ENCODE measurements at regions not wholly inside any gene's neighbourhood (a gene's known extent, or its start where the extent isn't known, plus 50 kb on each side); places are given as distances from the start of the nearest gene placed in this dataset.

DNA sequence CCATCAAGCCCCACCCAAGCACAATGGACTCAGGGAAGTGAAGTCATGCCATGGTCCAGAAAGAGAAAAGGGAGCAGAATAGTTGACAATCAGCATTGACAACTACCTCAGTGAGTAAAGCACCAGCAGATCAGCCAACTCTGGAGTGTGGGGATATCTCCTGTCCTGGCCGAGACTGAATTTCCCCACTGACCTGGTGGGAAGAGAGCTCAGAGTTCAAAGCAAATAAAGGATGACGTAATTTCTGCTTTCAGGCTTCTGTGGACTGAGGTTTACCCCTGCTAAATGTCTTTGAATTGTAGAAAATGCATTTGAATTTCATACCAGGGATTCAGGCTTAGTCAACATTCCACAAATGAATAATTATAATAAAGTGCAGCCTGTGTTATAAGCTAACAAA is 152.9 kb downstream of the CBLN1 start:
- DNase-seq (ENCODE audit: low spot score): no peak

DNA sequence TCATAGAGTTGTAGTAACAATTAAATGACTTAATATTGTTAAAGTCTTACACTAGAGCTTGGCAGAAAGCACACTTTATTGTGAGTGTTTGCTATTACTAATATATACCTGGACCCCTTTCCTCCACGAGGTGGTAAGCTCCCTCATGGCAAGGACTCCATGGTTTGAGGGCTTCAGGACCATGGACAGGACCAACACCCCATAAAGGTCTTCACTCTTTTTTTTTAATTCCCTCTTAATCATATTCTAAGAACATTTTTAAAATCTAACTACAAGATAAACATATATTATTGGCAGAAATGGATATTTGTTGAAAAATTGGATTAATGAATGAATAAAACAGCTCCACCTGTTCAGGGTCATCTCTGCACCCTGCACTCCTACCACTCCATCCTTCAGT is 154.5 kb downstream of the CBLN1 start:
- DNase-seq (ENCODE audit: low spot score): no peak

DNA sequence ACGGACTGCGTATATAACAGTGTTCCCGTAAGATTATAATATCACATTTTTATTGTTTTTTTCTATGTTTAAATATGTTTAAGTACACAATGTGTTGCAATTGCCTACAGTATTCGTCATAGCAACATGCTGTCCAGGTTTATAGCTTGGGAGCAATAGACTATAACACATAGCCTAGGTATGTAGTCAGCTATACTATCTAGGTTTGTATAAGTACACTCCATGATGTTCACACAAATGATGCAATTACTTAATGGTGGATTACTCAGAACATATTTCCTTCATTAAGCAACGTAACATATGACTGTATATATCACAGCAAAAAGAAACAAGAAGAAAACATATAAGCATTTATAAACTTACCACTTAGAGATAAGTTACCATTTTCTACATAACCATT is 160.0 kb downstream of the CBLN1 start:
- DNase-seq (ENCODE audit: low spot score): no peak

DNA sequence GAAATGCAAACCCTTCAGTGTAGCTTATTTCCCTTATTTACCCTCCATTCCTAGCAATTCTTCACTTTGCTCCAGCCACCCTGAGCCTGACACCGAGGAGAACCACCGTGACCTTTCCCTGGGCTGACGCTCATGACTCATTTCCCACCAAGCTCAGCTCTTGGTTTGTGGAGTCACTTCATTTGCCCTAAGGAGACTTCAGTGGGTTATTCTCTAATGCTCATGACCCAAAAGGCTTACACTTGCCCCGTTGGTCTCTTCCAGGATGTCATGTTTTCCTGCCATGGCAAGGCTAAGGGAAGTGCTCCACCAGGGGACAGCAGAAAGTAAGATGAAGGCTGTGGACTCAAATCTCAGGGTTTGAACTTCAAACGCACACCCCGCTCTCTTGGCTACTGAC is 161.0 kb downstream of the CBLN1 start:
- no peak for DNase-seq (ENCODE audit: low spot score)

DNA sequence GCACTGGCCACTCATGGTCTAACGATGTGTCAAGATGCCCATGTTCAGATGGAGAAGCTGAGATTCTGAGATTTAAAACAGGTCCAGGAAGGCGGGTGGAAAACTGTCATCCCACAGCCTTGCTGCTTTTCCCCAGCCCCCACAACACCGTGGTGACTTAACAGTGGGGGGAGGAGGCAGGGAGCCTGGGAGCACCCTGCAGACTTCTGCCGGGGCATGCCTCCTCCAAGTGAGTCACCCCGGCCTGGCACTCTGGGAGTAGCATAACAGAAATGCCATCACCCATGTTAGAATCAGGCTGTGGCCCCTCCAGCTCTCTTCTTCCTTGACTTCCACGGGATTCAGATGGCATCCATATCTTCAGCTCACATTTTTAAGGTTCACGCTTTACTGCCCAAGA is 164.8 kb downstream of the CBLN1 start:
- DNase-seq (ENCODE audit: low spot score): no peak

DNA sequence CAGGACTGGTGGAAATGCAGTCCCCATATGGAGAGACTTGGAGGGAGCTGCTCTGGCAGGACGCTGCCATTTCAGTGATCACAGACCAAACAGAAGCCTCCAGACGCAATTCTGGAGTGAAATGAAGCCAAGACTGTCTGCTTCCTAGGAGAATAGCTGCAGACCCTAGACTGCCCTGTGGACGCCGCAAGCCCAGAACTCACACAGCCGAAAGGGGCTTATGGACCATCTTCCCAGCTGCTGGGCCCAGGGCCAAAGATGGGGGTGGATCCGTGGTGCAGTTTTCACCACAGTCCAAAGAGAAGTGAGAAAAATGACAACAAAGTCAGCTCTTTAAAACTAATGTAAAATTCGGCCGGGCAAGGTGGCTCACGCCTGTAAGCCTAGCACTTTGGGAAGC is 165.7 kb downstream of the CBLN1 start:
- DNase-seq (ENCODE audit: low spot score): no peak

DNA sequence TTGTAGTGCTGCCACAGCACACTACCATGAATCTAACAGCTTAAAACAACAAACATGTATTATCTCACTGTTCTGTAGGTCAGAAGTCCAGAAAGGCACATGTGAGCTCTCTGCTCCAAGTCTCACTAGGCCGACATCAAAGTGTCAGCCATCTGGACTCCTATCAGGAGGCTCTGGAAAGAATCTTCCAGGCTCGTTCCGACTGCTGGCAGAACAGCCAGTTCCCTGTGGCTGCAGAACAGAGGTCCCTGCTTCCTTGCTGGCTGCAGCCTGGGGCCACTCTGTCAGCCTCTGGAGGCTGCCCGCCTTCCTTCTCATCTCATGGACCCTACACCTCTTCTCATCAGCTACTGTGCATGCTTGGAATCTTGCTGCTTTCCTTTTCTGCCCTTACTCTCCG is 168.9 kb downstream of the CBLN1 start:
- DNase-seq (ENCODE audit: low spot score): no peak

DNA sequence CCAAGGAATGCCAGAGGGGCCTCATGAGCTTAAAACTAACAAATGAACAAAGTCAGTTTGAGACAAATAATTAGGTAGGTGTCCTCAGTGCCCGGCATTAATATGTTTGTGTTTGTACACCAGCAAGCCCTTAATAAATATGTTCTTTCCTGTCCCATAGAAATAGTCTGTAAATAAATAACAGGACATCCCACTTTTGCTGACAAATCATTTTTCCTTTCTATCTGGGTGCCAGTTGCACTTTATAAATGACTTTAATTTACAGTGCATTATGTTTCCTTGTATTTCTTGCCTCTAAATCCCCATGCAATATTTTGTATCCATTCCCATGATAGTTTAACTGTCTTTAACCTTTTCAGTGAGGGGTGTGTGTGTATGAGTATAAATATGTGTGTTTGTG is 170.3 kb downstream of the CBLN1 start:
- DNase-seq (ENCODE audit: low spot score): no peak

DNA sequence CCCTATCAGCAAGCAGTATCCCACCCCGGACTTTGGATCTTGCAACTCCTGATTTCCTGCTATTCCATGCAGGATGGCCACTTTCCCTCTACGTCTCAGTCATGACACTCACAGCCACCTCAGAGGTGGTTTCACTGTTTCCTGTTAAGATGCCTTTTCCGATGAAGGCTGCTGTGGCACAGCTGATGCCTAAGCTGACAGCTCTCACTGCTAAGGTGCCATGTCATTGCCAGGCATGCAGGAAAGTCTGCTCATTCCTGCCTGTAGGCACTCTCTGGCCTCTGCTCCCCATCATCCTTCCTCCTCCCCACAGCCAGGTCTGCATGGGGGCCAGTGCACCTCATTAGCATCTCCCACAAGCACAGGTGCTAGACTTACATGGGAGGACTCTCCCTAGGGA is 173.0 kb downstream of the CBLN1 start:
- no peak for DNase-seq (ENCODE audit: low spot score)

DNA sequence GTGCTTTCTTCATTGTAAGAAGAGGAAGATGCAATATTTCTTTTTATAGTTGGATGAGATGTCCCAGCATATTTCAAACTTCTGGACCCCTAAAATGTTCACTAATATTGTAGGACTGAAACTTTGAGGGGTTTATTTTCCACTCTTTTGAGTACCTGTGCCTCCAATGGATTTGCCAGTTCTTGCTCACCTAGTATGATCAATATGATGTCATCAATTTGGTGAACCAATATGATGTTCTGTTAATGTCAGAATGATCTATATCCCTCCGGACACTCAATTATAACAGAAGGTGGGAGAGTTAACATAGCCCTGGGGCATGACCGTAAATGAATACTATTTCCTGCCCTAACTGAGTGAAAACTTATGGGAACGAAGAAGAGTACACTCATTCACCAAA is 178.3 kb downstream of the CBLN1 start:
- DNase-seq (ENCODE audit: low spot score): no peak

DNA sequence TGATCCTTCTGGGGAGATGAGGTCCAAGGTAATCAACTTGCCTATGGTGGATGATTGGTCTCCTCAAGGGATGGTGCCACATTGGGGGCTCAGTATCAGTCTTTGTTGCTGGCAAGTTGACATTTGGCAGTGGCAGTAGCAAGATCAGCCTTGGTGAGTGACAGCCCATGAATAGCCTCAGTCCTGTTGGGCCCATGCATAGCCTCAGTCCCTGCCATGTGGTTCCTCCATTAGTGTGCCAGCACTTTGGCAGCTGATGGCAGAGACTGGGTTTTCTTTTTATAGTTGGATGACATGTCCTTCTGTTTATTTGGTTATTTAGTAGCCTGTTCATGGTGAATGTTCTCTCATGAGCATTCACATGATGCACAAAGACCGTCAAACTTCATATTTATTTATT is 179.6 kb downstream of the CBLN1 start:
- no peak for DNase-seq (ENCODE audit: low spot score)

DNA sequence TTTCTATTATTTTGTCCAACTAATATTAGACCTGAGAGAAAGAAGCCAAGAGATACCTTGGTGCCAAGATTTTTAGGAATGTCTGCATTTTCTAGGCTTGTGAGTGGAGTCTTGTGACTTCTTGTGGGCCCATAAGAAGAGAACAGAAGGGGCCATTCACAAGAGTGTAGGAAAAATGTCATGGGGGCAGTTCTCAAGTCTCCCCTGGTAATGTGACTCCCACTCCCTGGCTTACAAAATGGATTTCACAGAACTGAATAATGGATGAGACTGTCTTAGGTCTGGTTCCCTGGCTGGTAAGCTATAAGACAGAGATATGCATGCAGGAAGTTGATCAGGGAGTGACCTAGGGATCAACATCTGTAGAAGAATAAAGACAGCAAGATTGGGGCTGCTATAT is 181.3 kb downstream of the CBLN1 start:
- no peak for DNase-seq (ENCODE audit: low spot score)

DNA sequence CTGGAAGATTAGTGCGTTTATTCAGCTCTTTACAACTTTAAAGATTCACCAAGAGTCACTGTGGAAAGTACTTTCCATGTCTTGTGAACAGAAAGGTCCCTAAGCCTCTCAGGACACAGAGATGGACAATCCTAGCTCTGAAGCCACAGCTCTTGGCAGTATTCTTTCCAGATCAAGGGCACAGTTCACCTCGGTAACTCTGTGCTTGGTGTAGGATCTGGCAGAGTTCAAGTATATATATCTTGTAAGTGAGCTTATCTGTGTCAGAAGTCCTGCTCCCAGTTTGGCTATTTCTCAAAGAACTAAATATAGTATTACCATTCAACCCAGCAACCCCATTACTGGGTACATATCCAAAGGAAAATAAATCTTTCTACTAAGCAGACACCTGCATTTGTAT is 183.7 kb downstream of the CBLN1 start:
- DNase-seq (ENCODE audit: low spot score): no peak

DNA sequence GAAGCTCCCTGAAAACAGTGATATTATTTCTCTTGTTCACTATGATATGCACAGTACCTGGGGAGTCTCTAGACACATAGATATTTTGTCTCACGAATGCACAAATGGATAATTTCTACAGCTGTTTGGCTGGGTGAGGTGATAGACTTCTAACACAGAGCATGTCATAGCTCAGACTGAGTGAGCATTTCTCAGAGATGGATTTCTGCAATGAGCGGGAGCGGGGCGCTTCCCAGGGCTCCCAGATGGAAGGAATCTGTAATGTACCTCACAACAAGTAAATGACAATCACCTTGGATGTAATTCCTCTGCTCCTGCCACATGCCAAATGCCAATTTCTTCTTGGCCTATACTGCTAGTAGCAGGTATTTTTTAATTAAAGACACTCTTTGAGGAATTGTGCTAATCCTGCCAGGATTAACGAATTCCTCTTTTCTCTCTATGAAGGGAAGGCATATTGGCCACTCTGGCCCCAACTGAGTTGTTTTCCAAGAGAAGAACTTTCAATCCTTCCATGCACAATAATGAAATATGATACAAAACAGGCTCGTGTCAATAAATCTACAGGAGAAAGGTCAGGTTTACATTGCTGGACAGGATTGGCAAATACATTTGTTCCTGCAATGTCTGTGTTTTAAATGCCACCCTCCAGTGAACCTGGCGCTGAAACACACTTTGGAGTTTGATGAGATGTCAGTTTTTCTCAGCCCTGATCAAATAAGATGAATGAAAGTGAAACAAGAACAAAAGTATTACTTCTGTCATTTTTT is 185.3 kb downstream of the CBLN1 start:
- no peak for DNase-seq (ENCODE audit: low spot score)

DNA sequence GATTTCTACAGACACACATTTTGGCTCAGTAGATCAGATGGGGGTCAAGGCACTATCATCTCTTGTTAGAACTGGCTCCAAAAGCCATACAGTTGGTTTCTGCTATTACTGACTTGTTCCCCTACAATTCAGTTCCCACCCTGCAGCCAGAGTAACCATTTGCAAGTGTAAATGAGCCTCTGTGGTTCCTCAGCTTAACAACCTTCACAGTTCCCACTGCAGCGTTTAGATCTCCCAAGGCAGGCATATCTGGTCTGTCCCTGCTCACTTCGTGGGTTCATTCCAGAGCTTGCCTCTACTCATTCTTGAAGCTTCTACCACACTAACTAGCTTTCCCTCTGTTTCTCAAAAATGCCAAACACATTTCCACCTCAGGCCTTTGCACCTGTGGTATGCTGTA is 186.1 kb downstream of the CBLN1 start:
- DNase-seq (ENCODE audit: low spot score): no peak

DNA sequence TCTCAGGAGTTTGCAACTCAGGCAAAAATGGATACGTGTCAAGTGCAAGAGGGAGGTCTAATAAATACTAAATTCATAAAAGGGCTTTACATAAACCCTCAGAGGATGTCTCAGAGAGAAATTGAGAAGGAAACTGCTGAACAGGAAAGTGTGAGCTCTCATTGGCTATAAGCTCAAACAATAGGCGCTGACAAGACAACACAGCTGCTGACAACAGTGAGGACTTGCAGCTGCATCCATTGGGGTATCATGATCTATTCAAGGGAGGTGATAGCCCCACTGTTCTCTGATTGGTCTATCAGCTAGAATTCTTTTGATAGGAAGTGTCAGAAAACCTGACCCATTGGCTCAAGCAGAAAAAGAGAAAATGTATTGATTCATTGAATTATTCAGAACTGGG is 187.2 kb downstream of the CBLN1 start:
- DNase-seq (ENCODE audit: low spot score): no peak

DNA sequence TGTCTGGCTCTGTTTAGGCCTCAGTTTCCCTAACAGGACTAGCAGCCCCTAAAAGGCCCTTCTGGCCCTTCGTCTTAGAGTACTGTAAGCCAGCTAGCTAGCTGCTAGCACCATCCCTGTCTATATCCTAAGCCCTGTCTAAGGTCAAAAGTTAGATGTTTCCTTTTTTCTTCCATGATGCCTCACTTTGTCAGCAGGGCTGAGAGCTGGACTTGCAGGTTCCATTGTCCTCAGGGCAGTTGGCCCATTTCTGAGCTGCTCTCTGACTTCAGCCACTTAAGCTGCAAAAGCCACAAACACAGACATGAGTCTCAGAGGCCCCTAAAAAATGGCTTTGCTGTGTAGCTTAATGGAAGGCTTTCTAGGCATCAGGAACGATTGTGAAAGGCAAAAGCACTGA is 187.7 kb downstream of the CBLN1 start:
- no peak for DNase-seq (ENCODE audit: low spot score)

DNA sequence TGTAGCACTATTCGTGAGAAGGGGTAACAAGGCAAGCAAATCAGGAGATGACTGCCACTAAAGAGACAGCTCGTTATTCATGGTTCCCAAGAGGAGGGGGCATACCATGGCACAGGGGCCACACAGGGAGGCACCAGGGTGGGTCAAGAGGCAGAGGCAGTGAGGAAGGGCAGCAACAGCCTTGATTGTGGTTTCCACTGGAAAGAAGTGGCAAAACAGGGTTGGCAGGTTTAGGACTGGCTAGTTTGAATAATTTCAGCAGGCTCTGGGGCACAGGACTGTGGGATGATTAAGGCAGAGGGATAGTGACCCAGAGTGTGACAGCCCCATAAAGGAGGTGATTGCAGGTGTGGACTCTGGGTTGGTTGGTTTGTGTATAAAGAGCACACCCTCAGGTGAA is 188.9 kb downstream of the CBLN1 start:
- DNase-seq (ENCODE audit: low spot score): no peak

DNA sequence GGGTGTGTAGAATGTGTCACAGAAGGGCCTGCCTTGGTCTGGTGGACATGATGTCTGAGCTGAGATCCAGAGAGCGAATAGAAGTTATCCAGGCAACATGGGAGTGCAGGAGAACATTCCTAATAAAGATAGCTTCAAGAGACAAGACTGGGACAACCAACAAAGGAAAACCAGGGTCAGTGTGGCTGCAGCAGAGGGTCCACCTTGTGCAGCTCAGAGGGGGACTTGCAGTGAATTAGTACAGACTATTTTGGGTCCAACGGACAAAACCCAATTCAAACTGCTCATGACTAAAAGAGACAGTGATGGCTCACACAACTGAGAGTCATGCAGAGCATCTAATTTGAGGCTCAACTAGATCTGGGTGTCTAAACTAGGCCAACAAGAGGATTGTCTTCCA is 192.1 kb downstream of the CBLN1 start:
- DNase-seq (ENCODE audit: low spot score): no peak

DNA sequence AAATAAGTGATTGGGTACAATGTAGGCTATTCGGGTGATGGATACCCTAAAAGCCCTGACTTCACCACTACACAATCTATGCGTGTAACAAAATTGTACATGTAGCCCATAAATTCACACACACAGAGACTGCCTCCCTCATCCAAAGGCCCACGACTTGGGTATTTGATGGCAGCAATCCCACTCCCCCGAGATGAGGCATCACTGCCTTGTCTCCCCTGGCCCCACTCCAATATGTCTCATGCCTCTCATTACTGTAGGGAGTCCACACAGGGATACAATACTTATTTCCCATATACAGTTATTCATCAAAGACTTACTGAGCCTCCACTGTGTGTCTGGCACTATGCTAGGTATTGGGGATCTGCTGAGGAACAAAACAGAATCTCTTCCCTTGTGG is 192.6 kb downstream of the CBLN1 start:
- DNase-seq (ENCODE audit: low spot score): no peak

DNA sequence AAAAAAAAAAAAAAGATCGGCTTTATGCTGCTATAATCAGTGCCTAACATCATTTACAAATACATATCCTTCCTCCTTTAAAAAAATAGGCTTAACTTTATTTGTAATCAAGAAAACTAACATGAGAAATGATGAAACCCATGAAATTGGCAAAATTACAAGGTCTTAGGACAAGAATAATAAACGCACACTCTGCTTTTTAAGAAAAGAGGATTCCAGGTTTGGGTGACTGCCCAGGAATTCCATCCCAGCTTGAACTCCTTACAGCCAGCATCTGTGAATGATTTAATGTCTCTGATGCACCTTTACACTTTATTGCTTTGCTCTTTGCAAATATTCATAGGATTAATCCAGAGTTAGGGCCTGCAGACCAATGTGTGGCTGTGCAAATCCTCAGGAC is 196.0 kb downstream of the CBLN1 start:
- DNase-seq (ENCODE audit: low spot score): no peak

DNA sequence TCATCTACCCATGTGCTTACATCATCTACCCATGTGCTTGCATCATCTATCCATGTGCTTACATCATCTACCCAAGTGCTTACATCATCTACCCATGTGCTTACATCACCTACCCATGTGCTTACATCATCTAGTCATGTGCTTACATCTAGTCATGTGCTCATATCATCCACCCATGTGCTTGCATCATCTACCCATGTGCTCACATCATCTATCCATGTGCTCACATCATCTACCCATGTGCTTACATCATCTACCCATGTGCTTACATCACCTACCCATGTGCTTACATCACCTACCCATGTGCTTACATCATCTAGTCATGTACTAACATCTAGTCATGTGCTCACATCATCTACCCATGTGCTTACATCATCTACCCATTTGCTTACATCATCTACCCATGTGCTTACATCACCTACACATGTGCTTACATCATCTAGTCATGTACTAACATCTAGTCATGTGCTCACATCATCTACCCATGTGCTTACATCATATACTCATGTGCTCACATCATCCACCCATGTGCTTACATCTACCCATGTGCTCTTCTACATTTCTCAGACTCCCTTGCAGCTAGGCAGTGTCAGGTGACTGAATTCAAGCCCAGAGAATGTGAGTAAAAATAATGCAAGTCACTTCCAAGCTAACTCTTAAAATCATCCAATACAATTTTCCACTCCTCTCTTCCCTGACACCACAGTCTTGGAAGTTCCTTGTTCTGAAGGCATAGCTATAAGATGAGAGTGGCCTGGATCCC is 196.8 kb downstream of the CBLN1 start:
- no peak for DNase-seq (ENCODE audit: low spot score)

DNA sequence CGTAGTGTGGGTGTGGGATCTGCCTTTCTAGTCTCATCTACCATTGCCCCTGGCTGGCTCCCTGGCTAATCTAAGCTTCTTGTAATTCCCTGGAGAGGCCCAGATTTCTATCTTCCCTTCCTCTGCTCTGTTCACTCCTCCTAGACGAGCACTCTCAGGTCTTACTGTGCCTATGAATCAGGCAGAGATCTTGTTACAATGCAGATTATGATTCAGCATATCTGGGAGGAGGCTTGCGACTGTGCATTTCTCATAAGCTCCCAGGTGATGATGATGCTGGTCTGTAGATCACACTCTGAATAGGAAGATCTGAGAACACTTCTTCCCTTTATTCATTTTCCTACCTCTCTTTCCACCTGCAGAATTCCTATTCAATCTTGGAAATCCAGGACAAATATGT is 200.1 kb downstream of the CBLN1 start:
- DNase-seq (ENCODE audit: low spot score): no peak

DNA sequence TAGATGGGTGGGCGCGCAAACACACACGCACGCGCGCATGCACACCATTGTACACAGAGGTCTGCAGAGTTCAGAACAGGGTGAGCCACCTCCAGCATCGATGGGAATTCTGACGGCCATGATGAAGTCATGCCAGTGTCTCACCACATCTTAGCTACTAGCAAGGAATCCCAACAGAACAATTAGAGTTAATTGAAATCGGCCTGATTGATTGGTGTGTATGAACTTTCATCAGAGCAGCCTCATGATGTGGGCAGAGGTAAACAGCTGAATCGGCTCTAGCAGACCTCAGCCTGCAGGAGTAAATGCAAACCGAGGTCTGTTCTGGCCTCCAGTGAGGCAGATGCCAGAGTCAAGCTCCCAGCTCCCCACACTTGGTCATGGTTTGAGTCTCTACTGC is 200.6 kb downstream of the CBLN1 start:
- DNase-seq (ENCODE audit: low spot score): no peak
